Ascending aorta (tissue), 2 donors: ENCODE measurements at regions not wholly inside any gene's neighbourhood (a gene's known extent, or its start where the extent isn't known, plus 50 kb on each side); places are given as distances from the start of the nearest gene placed in this dataset.
A peak's percentile ranks its signal among the peaks of the same experiment; 100 is the strongest.

Experiments used
- DNase-seq, 2 donors: peaks; one replicate each; pipeline ENCODE4 v3.0.0-alpha.2; 2019; ENCODE audit warnings: low spot score in 2 of 2
- H3K27ac ChIP-seq, 2 donors: fragments of 200-600 bp; sonication (generic); one replicate each; pipeline ENCODE4 v1.5.1; 2016 to 2017; ENCODE audit warnings: mild to moderate bottlenecking in 1 of 2
- H3K27me3 ChIP-seq: fragments of 200-600 bp; sonication (generic); one replicate; pipeline ENCODE4 v1.5.1; 2017
- H3K36me3 ChIP-seq, 2 donors: fragments of 200-600 bp; sonication (generic); one replicate each; pipeline ENCODE4 v1.5.1; 2016
- H3K4me1 ChIP-seq, 2 donors: fragments of 200-600 bp; sonication (generic); one replicate each; pipeline ENCODE4 v1.5.1; 2016 to 2017; ENCODE audit warnings: mild to moderate bottlenecking in 1 of 2
- H3K4me3 ChIP-seq, 2 donors: fragments of 200-600 bp; sonication (generic); one replicate each; pipeline ENCODE4 v1.5.1; 2016 to 2017; ENCODE audit warnings: mild to moderate bottlenecking in 1 of 2
- H3K9me3 ChIP-seq, 2 donors: fragments of 200-600 bp; sonication (generic); one replicate each; pipeline ENCODE4 v1.5.1; 2016
- intact Hi-C: fragments of 100-400 bp; cut with DNase I; formaldehyde crosslinking; loops from one replicate; pipeline ENCODE4 v1.15.1; 2023
- TF ChIP-seq, protein P1 (sequence below), 3 experiments: fragments of 200-600 bp in 2 of 3; fragments of 450-650 bp in 1 of 3; sonication (generic) in 2 of 3; IDR thresholded peaks; one replicate each; pipeline ENCODE4 v1.5.1; 2016 to 2019; ENCODE audit warnings: antibody characterized with exemption in 3 of 3, mild to moderate bottlenecking in 1 of 3, moderate library complexity in 1 of 3

DNA sequence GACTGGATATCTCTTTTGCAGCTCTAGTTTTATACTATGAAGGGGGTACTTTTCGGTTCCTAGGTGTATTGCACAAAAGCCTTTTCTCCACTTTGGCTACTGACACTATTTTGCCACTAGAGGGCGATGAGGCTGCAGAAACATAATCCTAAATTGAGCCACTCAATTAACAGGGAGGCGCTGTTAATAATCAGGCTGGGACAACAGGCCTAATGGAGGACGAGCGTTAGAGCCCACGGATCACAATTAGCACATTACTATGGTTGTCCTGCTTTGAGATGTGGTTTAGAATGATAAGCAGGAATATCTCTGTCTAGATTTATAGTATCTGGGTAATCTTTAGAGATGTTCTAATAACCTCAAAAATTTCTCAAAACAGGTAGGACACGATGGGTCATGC lies 62.2 kb upstream of the PMAIP1 start:
- TF ChIP-seq, protein P1, sequence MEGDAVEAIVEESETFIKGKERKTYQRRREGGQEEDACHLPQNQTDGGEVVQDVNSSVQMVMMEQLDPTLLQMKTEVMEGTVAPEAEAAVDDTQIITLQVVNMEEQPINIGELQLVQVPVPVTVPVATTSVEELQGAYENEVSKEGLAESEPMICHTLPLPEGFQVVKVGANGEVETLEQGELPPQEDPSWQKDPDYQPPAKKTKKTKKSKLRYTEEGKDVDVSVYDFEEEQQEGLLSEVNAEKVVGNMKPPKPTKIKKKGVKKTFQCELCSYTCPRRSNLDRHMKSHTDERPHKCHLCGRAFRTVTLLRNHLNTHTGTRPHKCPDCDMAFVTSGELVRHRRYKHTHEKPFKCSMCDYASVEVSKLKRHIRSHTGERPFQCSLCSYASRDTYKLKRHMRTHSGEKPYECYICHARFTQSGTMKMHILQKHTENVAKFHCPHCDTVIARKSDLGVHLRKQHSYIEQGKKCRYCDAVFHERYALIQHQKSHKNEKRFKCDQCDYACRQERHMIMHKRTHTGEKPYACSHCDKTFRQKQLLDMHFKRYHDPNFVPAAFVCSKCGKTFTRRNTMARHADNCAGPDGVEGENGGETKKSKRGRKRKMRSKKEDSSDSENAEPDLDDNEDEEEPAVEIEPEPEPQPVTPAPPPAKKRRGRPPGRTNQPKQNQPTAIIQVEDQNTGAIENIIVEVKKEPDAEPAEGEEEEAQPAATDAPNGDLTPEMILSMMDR (IDR thresholded peaks at IDR 0.05) = peak in 2 of 3 experiments; percentile 22 to 55
- Histone ChIP-seq H3K4me3 (no peak overlapping the region), H3K36me3 (no peaks in the 10 kb centered on the region), H3K4me1 (no peaks in the 10 kb centered on the region), H3K27me3 (no peaks in the 10 kb centered on the region), H3K9me3 (no peaks in the 10 kb centered on the region), H3K27ac (no peak overlapping the region)
- no peak for DNase-seq
- intact Hi-C loops = no loop called here

DNA sequence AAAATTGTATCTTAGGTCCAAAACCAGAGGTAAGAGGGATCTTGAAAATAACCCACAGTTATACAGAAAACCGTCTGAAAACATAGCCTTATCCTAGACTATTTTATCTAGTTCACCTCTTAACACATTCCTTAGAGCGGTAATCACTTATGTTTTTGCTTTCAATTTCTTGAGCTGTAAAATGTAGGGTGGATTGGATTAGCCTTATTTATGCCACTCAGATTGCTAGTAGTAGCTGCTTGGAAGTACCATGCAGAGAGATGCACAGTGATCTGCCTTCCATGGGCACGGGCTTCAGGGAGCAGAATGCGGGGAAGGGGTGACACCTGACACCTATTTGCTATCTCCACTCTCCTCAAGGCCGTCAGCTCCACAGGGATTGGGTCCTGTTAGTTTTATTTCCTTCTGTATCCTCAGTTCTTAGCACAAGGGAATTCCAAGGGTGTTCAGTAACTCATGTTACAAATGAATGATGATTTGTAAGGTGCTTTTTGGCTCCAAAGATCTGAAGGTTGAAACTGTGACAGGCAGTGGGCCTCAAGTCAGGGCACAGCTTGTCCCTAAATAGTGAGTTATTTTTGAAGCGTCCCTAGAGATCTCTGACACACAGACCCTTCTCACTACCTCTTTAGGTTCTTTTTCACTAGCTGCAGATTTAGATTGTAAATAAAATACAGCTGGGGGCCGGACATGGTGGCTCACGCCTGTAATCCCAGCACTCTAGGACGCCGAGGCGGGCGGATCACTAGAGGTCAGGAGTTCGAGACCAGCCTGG lies 64.0 kb upstream of the PMAIP1 start:
- H3K4me3 ChIP-seq = no peak overlapping the region
- no peak for DNase-seq
- no peaks in the 10 kb centered on the region for H3K27me3 ChIP-seq
- TF ChIP-seq, protein P1 (IDR thresholded peaks at IDR 0.05) = no peak
- no peaks in the 10 kb centered on the region for H3K9me3 ChIP-seq
- no peak overlapping the region for H3K27ac ChIP-seq
- H3K36me3 ChIP-seq = no peaks in the 10 kb centered on the region
- H3K4me1 ChIP-seq = no peaks in the 10 kb centered on the region
- intact Hi-C loops = no loop called here

DNA sequence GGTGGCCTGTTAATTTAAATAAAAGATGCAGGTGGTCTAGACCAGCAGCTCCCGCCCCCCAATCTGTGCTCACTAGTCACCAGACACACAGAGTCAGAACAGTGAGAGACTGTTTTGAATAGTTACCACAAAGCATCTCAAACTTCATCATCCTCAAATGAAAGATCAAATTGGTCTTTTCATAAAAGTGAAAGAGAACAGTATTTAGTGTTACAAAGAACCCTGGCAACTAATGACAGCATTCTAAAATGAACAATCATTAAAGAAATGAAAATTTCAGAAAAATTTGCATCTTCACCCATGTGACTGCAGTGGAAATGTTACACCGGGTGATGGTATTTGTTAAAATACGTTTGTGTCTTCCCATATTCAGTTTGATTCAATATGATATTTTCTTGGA lies 65.5 kb upstream of the PMAIP1 start:
- intact Hi-C loops = no loop called here
- TF ChIP-seq, protein P1 (IDR thresholded peaks at IDR 0.05) = no peak
- Histone ChIP-seq H3K9me3 (no peaks in the 10 kb centered on the region), H3K27me3 (no peaks in the 10 kb centered on the region), H3K4me1 (no peaks in the 10 kb centered on the region), H3K27ac (no peak overlapping the region), H3K36me3 (no peaks in the 10 kb centered on the region), H3K4me3 (no peak overlapping the region)
- DNase-seq = no peak

DNA sequence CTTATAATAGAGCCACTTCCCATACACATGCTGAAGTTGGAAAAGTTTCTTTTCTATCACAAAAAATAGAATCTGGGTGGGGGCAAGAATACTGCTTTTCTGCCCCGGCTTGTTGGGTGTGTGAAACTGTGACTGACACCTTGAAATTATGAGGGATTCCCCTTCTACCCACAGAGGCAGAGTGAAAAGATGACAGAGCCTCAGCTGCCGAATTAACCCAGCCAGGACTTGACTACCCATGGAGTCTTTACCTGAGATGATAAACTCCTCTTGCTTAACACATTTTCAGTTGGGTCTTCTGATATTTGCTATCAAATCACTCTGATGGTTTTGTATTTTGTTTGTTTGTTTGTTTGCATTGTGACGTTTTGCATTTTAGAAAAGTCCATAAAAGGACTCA lies 66.0 kb upstream of the PMAIP1 start:
- DNase-seq = no peak
- H3K27ac ChIP-seq = no peak overlapping the region
- TF ChIP-seq, protein P1 (IDR thresholded peaks at IDR 0.05) = no peak
- H3K27me3 ChIP-seq = no peaks in the 10 kb centered on the region
- H3K36me3 ChIP-seq = no peaks in the 10 kb centered on the region
- H3K4me3 ChIP-seq = no peak overlapping the region
- intact Hi-C loops = no loop called here
- no peaks in the 10 kb centered on the region for H3K9me3 ChIP-seq
- H3K4me1 ChIP-seq = no peaks in the 10 kb centered on the region

DNA sequence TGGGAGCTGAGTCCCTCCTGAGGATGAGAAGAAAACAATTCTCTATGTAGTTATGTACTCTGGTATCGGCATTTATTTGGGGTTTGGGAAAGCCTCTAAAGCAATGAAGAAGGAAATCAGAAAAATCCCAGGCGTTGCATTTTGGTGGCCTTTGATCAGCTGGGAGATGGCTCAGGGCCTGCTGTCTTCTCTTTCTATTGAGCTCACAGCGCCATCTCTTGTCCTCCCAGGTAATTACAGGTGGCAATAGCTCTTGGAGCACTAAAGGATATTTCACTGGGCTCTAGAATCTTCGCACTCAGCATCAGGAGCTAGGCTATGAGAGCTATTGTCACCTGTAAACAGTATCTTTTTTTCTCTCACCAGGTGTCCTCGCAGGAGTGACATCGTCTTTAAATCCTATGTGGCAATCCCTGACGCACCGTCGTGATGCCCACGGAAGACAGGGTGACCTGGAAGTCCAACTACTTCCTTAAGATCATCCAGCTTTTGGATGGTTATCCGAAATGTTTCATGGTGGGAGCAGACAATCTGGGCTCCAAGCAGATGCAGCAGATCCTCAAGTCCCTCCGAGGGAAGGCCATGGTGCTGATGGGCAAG lies 76.1 kb upstream of the PMAIP1 start:
- Histone ChIP-seq H3K4me1 (no peaks in the 10 kb centered on the region), H3K9me3 (no peaks in the 10 kb centered on the region), H3K27ac (no peak overlapping the region), H3K4me3 (no peak overlapping the region), H3K36me3 (no peaks in the 10 kb centered on the region), H3K27me3 (no peaks in the 10 kb centered on the region)
- peak in 1 of 2 donors; percentile 66 for DNase-seq
- intact Hi-C loops = loop anchor here (5.0 kb wide), 2 partner anchors 126 to 191 kb away; partner anchors contain the start of gene CCBE1
- TF ChIP-seq, protein P1 (IDR thresholded peaks at IDR 0.05) = peak; percentile 42 to 69 (median 42)
